Fibroblast of lung (primary cell): ENCODE measurements at regions not wholly inside any gene's neighbourhood (a gene's known extent, or its start where the extent isn't known, plus 50 kb on each side); places are given as distances from the start of the nearest gene placed in this dataset.

Source experiments
- DNase-seq, 2 donors: peaks; one replicate each; pipeline versions ENCODE4 v3.0.0 to v3.0.0-alpha.2; 2010; ENCODE audit warnings: low read depth in 2 of 2
- H2AFZ ChIP-seq: 2 replicates; pipeline ENCODE4 v1.5.1; 2012; ENCODE audit warnings: low read length, control low read depth, inconsistent platforms
- H3K27ac ChIP-seq: 2 replicates; pipeline ENCODE4 v1.5.1; 2011; ENCODE audit warnings: low read length, control low read depth; ENCODE audit not compliant: insufficient read depth
- H3K27me3 ChIP-seq: 2 replicates; pipeline ENCODE4 v1.5.1; 2011; ENCODE audit warnings: mild to moderate bottlenecking, low read length; ENCODE audit not compliant: control insufficient read depth, insufficient read depth
- H3K36me3 ChIP-seq: 2 replicates; pipeline ENCODE4 v1.5.1; 2011; ENCODE audit warnings: low read length; ENCODE audit not compliant: control insufficient read depth, insufficient read depth
- H3K4me1 ChIP-seq: 2 replicates; pipeline ENCODE4 v1.5.1; 2011; ENCODE audit warnings: low read length; ENCODE audit not compliant: control insufficient read depth, insufficient read depth; ENCODE audit errors: extremely low read depth
- H3K4me2 ChIP-seq: 2 replicates; pipeline ENCODE4 v1.5.1; 2011; ENCODE audit warnings: low read length, control low read depth; ENCODE audit not compliant: insufficient read depth; ENCODE audit errors: extremely low read depth
- H3K4me3 ChIP-seq, 4 experiments: fragments of 200-600 bp in 1 of 4; sonication (generic) in 1 of 4; replicated peaks in 1 of 4; 2 replicates each; pipeline ENCODE4 v1.5.1; 2011 to 2016; ENCODE audit warnings: low read length in 4 of 4, low read depth in 3 of 4, mild to moderate bottlenecking in 3 of 4, control low read depth in 2 of 4, inconsistent platforms in 1 of 4, mixed read lengths in 1 of 4; ENCODE audit not compliant: insufficient read depth in 1 of 4; ENCODE audit errors: control extremely low read depth in 1 of 4
- H3K79me2 ChIP-seq: 2 replicates; pipeline ENCODE4 v1.5.1; 2012; ENCODE audit warnings: mild to moderate bottlenecking, low read length, inconsistent platforms; ENCODE audit not compliant: control insufficient read depth, insufficient read depth
- H3K9ac ChIP-seq: 2 replicates; pipeline ENCODE4 v1.5.1; 2011; ENCODE audit warnings: mild to moderate bottlenecking, low read length, control low read depth; ENCODE audit not compliant: insufficient read depth
- H3K9me3 ChIP-seq: 2 replicates; pipeline ENCODE4 v1.5.1; 2012; ENCODE audit warnings: low read depth, low read length; ENCODE audit not compliant: control insufficient read depth, insufficient read depth
- H4K20me1 ChIP-seq: 2 replicates; pipeline ENCODE4 v1.5.1; 2011; ENCODE audit warnings: low read length; ENCODE audit not compliant: control insufficient read depth, insufficient read depth; ENCODE audit errors: extremely low read depth
- EZH2 ChIP-seq: IDR thresholded peaks from 2 replicates; pipeline ENCODE4 v1.5.1; 2012; ENCODE audit warnings: low read length, control low read depth, mild to moderate bottlenecking; ENCODE audit errors: missing control alignments
- TF ChIP-seq, protein P1 (sequence below), 2 donors: IDR thresholded peaks in 1 of 2; conservative IDR thresholded peaks in 1 of 2; 1 replicate in 1 of 2; 2 replicates in 1 of 2; pipeline ENCODE4 v1.5.1; 2011 to 2012; ENCODE audit warnings: low read length in 2 of 2, control low read depth in 1 of 2, inconsistent platforms in 1 of 2, low read depth in 1 of 2, mild to moderate bottlenecking in 1 of 2

DNA sequence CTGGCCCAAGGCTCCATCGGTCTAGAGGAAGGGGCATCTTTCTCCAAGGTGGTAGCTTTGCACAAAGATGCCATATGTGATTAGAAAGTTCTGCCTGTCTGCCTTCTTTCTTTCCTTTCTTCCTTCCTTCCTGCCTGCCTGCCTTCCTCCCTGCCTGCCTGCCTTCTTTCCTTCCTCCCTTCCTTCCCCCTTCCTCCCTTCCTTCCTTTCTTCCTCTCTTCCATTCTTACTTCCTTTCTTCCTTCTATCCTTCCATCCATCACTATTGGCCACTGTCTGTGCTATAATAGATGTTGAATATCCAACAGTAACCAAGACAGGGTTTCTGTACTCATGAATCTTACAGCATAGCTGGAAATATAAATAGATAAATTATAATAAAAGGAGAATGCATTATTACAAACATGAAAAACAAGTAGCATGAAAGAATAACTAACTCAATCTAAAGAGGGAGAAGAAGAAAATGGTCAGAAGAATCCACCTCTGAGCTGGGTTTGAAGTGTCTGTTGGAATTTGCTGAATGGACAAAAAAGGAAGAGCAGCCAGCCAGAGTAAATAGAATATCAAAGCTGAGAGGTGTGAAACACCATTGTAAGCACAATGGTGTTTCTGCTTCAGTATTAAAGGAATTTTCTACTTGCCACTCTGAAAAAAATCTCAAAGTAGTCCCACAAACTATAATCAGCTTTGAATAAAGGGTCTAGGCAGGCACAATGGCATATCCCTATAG is 250.6 kb upstream of the NR5A2 start:
- H3K79me2 ChIP-seq = no peaks in the 10 kb centered on the region
- DNase-seq = no peak
- no peak overlapping the region for H3K4me2 ChIP-seq
- no peak overlapping the region for H2AFZ ChIP-seq
- H3K27me3 ChIP-seq = no peaks in the 10 kb centered on the region
- H3K27ac ChIP-seq = no peak overlapping the region
- no peaks in the 10 kb centered on the region for H3K9me3 ChIP-seq
- H3K4me3 ChIP-seq = no peak overlapping the region
- H4K20me1 ChIP-seq = no peaks in the 10 kb centered on the region
- no peak overlapping the region for H3K9ac ChIP-seq
- no peaks in the 10 kb centered on the region for H3K36me3 ChIP-seq
- H3K4me1 ChIP-seq = no peaks in the 10 kb centered on the region
- TF ChIP-seq EZH2 = no peak
- TF ChIP-seq, protein P1, sequence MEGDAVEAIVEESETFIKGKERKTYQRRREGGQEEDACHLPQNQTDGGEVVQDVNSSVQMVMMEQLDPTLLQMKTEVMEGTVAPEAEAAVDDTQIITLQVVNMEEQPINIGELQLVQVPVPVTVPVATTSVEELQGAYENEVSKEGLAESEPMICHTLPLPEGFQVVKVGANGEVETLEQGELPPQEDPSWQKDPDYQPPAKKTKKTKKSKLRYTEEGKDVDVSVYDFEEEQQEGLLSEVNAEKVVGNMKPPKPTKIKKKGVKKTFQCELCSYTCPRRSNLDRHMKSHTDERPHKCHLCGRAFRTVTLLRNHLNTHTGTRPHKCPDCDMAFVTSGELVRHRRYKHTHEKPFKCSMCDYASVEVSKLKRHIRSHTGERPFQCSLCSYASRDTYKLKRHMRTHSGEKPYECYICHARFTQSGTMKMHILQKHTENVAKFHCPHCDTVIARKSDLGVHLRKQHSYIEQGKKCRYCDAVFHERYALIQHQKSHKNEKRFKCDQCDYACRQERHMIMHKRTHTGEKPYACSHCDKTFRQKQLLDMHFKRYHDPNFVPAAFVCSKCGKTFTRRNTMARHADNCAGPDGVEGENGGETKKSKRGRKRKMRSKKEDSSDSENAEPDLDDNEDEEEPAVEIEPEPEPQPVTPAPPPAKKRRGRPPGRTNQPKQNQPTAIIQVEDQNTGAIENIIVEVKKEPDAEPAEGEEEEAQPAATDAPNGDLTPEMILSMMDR (conservative IDR thresholded peaks at IDR 0.05 in 1 of 2, IDR thresholded peaks at IDR 0.05 in 1 of 2; ENCODE audit: low read depth in 1 of 2, low read length in 2 of 2) = no peak

DNA sequence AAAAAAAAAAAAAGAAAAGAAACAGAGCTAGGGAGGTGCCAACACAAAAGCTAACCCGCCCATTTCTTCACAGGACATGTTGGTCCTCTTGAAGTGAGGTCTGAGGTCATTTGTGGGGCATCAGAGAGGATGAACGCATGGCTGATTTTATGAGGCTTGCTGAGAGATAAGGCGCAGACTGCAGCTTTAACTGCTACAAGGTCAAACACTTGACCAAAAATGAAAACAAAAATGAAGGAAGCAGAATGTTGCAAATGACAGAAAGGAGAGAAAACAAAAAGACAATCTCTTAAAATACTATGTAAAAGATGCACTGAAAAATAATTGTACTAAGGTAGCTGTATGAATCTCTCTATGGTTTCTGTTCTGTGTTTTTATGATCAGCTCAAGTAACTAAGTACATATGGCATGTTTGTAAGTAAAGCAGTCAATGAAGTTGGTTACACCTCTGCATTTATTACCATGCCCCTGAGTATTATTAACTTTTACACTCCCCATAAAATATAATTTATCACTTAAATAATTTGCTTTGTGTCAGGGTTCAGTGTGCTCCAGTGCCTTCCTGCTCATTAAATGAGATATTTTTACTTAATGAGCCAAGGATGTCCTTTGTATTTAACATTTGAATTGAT is 249.1 kb upstream of the NR5A2 start:
- H3K27ac ChIP-seq = no peak overlapping the region

DNA sequence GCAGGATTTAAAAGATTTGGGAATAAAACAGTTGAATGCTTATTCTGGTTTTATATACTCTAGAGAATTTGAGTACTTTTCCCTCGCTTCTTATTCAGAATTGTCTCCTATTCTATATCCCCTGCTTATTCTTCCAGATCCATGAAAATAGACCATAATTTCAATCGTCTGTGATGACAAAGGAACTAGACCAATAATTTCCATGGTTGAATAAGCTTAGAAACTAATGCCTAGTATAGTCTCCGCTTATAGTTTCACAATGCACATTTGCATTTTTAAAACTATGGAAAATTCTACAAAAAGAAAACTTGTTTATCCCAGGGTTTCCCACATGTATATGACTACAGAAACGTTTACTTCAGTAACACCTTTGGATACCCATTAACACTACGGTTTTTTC is 247.4 kb upstream of the NR5A2 start:
- TF ChIP-seq, protein P1 (conservative IDR thresholded peaks at IDR 0.05 in 1 of 2, IDR thresholded peaks at IDR 0.05 in 1 of 2; ENCODE audit: low read depth in 1 of 2, low read length in 2 of 2) = no peak
- no peak for TF ChIP-seq EZH2

More for the DNA sequence above, 249.1 kb upstream of the NR5A2 start:
- no peaks in the 10 kb centered on the region for H3K79me2 ChIP-seq
- peaks cover 4% of the 10 kb centered on the region for H3K4me1 ChIP-seq
- H3K4me2 ChIP-seq = no peak overlapping the region
- peak in 1 of 2 donors; percentile 29 for DNase-seq
- TF ChIP-seq, protein P1 (conservative IDR thresholded peaks at IDR 0.05 in 1 of 2, IDR thresholded peaks at IDR 0.05 in 1 of 2; ENCODE audit: low read depth in 1 of 2, low read length in 2 of 2) = no peak
- TF ChIP-seq EZH2 = no peak
- no peaks in the 10 kb centered on the region for H3K27me3 ChIP-seq
- H4K20me1 ChIP-seq = no peaks in the 10 kb centered on the region
- no peak overlapping the region for H3K4me3 ChIP-seq
- H2AFZ ChIP-seq = no peak overlapping the region
- no peaks in the 10 kb centered on the region for H3K9me3 ChIP-seq
- H3K9ac ChIP-seq = no peak overlapping the region
- H3K36me3 ChIP-seq = no peaks in the 10 kb centered on the region

More for the DNA sequence above, 247.4 kb upstream of the NR5A2 start:
- Histone ChIP-seq H3K4me3 (no peak overlapping the region), H3K79me2 (no peaks in the 10 kb centered on the region), H3K4me2 (no peak overlapping the region), H2AFZ (no peak overlapping the region), H3K36me3 (no peaks in the 10 kb centered on the region), H3K4me1 (peaks cover 4% of the 10 kb centered on the region), H3K27me3 (no peaks in the 10 kb centered on the region), H4K20me1 (no peaks in the 10 kb centered on the region), H3K9ac (no peak overlapping the region), H3K9me3 (no peaks in the 10 kb centered on the region), H3K27ac (no peak overlapping the region)
- DNase-seq = no peak
